Fibroblast of lung (primary cell): ENCODE measurements at regions not wholly inside any gene's neighbourhood (a gene's known extent, or its start where the extent isn't known, plus 50 kb on each side); places are given as distances from the start of the nearest gene placed in this dataset.
A peak's percentile ranks its signal among the peaks of the same experiment; 100 is the strongest.
"Not testable (repeated sequence)": the region's sequence is repeated elsewhere in the genome, so short reads cannot be mapped to it uniquely, and the experiment has no call there.

Experiments
- DNase-seq, 2 donors: peaks; one replicate each; pipeline versions ENCODE4 v3.0.0 to v3.0.0-alpha.2; 2010; ENCODE audit warnings: low read depth in 2 of 2
- H2AFZ ChIP-seq: 2 replicates; pipeline ENCODE4 v1.5.1; 2012; ENCODE audit warnings: low read length, control low read depth, inconsistent platforms
- H3K27ac ChIP-seq: 2 replicates; pipeline ENCODE4 v1.5.1; 2011; ENCODE audit warnings: low read length, control low read depth; ENCODE audit not compliant: insufficient read depth
- H3K27me3 ChIP-seq: 2 replicates; pipeline ENCODE4 v1.5.1; 2011; ENCODE audit warnings: mild to moderate bottlenecking, low read length; ENCODE audit not compliant: control insufficient read depth, insufficient read depth
- H3K36me3 ChIP-seq: 2 replicates; pipeline ENCODE4 v1.5.1; 2011; ENCODE audit warnings: low read length; ENCODE audit not compliant: control insufficient read depth, insufficient read depth
- H3K4me1 ChIP-seq: 2 replicates; pipeline ENCODE4 v1.5.1; 2011; ENCODE audit warnings: low read length; ENCODE audit not compliant: control insufficient read depth, insufficient read depth; ENCODE audit errors: extremely low read depth
- H3K4me2 ChIP-seq: 2 replicates; pipeline ENCODE4 v1.5.1; 2011; ENCODE audit warnings: low read length, control low read depth; ENCODE audit not compliant: insufficient read depth; ENCODE audit errors: extremely low read depth
- H3K4me3 ChIP-seq, 4 experiments: fragments of 200-600 bp in 1 of 4; sonication (generic) in 1 of 4; replicated peaks in 1 of 4; 2 replicates each; pipeline ENCODE4 v1.5.1; 2011 to 2016; ENCODE audit warnings: low read length in 4 of 4, low read depth in 3 of 4, mild to moderate bottlenecking in 3 of 4, control low read depth in 2 of 4, inconsistent platforms in 1 of 4, mixed read lengths in 1 of 4; ENCODE audit not compliant: insufficient read depth in 1 of 4; ENCODE audit errors: control extremely low read depth in 1 of 4
- H3K79me2 ChIP-seq: 2 replicates; pipeline ENCODE4 v1.5.1; 2012; ENCODE audit warnings: mild to moderate bottlenecking, low read length, inconsistent platforms; ENCODE audit not compliant: control insufficient read depth, insufficient read depth
- H3K9ac ChIP-seq: 2 replicates; pipeline ENCODE4 v1.5.1; 2011; ENCODE audit warnings: mild to moderate bottlenecking, low read length, control low read depth; ENCODE audit not compliant: insufficient read depth
- H3K9me3 ChIP-seq: 2 replicates; pipeline ENCODE4 v1.5.1; 2012; ENCODE audit warnings: low read depth, low read length; ENCODE audit not compliant: control insufficient read depth, insufficient read depth
- H4K20me1 ChIP-seq: 2 replicates; pipeline ENCODE4 v1.5.1; 2011; ENCODE audit warnings: low read length; ENCODE audit not compliant: control insufficient read depth, insufficient read depth; ENCODE audit errors: extremely low read depth
- EZH2 ChIP-seq: IDR thresholded peaks from 2 replicates; pipeline ENCODE4 v1.5.1; 2012; ENCODE audit warnings: low read length, control low read depth, mild to moderate bottlenecking; ENCODE audit errors: missing control alignments
- TF ChIP-seq, protein P1 (sequence below), 2 donors: IDR thresholded peaks in 1 of 2; conservative IDR thresholded peaks in 1 of 2; 1 replicate in 1 of 2; 2 replicates in 1 of 2; pipeline ENCODE4 v1.5.1; 2011 to 2012; ENCODE audit warnings: low read length in 2 of 2, control low read depth in 1 of 2, inconsistent platforms in 1 of 2, low read depth in 1 of 2, mild to moderate bottlenecking in 1 of 2

- not testable (repeated sequence) for H3K79me2 ChIP-seq, H3K27ac ChIP-seq, H3K4me3 ChIP-seq, H2AFZ ChIP-seq, H3K27me3 ChIP-seq, H4K20me1 ChIP-seq, H3K9me3 ChIP-seq, H3K36me3 ChIP-seq, H3K4me2 ChIP-seq, H3K4me1 ChIP-seq, H3K9ac ChIP-seq
- peak in 1 of 2 donors; percentile 55 for DNase-seq
Measured at GRCh38 chr3:75840160-75840559, 54.8 kb upstream of the ZNF717 start.

DNA sequence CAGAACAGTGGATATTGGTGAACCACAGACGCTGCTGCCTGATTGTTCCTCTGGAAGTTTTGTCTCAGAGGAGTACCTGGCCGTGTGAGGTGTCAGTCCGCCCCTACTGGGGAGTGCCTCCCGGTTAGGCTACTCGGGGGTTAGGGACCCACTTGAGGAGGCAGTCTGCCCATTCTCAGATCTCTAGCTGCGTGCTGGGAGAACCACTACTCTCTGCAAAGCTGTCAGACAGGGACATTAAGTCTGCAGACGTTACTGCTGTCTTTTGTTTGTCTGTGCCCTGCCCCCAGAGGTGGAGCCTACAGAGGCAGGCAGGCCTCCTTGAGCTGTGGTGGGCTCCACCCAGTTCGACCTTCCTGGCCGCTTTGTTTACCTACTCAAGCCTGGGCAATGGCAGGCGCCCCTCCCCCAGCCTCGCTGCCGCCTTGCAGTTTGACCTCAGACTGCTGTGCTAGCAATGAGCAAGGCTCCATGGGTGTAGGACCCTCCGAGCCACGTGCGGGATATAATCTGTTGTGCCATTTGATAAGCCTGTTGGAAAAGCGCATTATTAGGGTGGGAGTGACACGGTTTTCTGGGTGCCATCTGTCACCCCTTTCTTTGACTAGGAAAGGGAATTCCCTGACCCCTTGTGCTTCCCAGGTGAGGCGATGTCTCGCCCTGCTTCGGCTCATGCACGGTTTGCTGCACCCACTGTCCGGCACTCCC, 65.1 kb upstream of the ZNF717 start:
- not testable (repeated sequence) for H4K20me1 ChIP-seq, H3K4me2 ChIP-seq, H2AFZ ChIP-seq, H3K27ac ChIP-seq, H3K79me2 ChIP-seq, H3K4me3 ChIP-seq, H3K9ac ChIP-seq, DNase-seq, H3K9me3 ChIP-seq, H3K27me3 ChIP-seq, H3K4me1 ChIP-seq, H3K36me3 ChIP-seq

DNA sequence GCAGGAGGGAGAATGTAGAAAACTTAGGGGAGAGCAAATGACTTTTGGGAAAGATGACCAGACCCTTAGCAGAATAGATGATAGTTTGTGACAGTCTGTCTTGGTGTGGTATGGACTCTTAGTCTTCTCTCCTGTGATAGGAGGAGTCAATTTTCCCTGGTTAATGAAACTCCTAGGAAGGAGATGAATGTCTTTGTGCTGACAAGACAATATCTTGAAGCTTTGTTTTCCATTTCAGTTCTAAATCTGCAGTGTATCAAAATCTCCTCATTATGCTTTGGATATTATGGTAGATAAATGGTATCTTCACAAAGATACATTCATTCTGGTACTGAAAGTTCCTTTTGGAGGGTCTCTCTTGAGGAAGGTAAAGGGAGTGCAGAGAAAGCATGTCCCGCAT, 77.8 kb upstream of the ZNF717 start:
- TF ChIP-seq, protein P1, sequence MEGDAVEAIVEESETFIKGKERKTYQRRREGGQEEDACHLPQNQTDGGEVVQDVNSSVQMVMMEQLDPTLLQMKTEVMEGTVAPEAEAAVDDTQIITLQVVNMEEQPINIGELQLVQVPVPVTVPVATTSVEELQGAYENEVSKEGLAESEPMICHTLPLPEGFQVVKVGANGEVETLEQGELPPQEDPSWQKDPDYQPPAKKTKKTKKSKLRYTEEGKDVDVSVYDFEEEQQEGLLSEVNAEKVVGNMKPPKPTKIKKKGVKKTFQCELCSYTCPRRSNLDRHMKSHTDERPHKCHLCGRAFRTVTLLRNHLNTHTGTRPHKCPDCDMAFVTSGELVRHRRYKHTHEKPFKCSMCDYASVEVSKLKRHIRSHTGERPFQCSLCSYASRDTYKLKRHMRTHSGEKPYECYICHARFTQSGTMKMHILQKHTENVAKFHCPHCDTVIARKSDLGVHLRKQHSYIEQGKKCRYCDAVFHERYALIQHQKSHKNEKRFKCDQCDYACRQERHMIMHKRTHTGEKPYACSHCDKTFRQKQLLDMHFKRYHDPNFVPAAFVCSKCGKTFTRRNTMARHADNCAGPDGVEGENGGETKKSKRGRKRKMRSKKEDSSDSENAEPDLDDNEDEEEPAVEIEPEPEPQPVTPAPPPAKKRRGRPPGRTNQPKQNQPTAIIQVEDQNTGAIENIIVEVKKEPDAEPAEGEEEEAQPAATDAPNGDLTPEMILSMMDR (conservative IDR thresholded peaks at IDR 0.05 in 1 of 2, IDR thresholded peaks at IDR 0.05 in 1 of 2; ENCODE audit: low read depth in 1 of 2, low read length in 2 of 2), result no peak
- TF ChIP-seq EZH2, result no peak
- Histone ChIP-seq H3K9ac (no peak overlapping the region), H2AFZ (no peak overlapping the region), H3K4me2 (no peak overlapping the region), H4K20me1 (no peaks in the 10 kb centered on the region), H3K4me1 (no peaks in the 10 kb centered on the region), H3K27me3 (no peaks in the 10 kb centered on the region), H3K36me3 (no peaks in the 10 kb centered on the region), H3K4me3 (no peak overlapping the region), H3K27ac (no peak overlapping the region), H3K79me2 (no peaks in the 10 kb centered on the region), H3K9me3 (no peaks in the 10 kb centered on the region)
- DNase-seq, result no peak

DNA sequence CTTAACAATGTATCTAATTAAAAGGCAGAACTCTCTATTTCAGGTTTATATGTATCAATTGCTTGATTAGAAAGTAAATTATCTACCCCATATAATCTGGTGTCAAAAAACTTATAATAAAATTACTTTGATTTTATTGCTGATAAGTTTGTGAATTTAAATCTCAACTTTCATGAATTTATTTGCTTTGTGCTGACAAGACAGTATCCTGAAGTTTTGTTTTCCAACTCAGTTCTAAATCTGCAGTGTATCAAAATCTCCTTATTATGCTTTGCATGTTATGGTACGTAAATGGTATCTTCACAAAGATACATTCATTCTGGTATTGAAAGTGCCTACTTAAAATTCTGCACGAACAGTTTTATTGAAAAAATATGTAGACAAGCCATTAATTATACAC, 78.5 kb upstream of the ZNF717 start:
- H3K9me3 ChIP-seq, result no peaks in the 10 kb centered on the region
- no peak overlapping the region for H2AFZ ChIP-seq
- H3K9ac ChIP-seq, result no peak overlapping the region
- no peak overlapping the region for H3K4me2 ChIP-seq
- H3K4me3 ChIP-seq, result no peak overlapping the region
- no peaks in the 10 kb centered on the region for H4K20me1 ChIP-seq
- H3K79me2 ChIP-seq, result no peaks in the 10 kb centered on the region
- no peaks in the 10 kb centered on the region for H3K4me1 ChIP-seq
- no peak for DNase-seq
- TF ChIP-seq, protein P1 (conservative IDR thresholded peaks at IDR 0.05 in 1 of 2, IDR thresholded peaks at IDR 0.05 in 1 of 2; ENCODE audit: low read depth in 1 of 2, low read length in 2 of 2), result no peak
- no peak for TF ChIP-seq EZH2
- H3K27ac ChIP-seq, result no peak overlapping the region
- no peaks in the 10 kb centered on the region for H3K36me3 ChIP-seq
- no peaks in the 10 kb centered on the region for H3K27me3 ChIP-seq

GRCh38 chr3:75883719-75884118, 98.4 kb upstream of the ZNF717 start:
- H3K9me3 ChIP-seq, H3K4me1 ChIP-seq, H3K4me2 ChIP-seq, H3K79me2 ChIP-seq, H3K27me3 ChIP-seq, H3K36me3 ChIP-seq, H4K20me1 ChIP-seq, H3K27ac ChIP-seq, H3K9ac ChIP-seq, H2AFZ ChIP-seq, DNase-seq, H3K4me3 ChIP-seq: not testable (repeated sequence)
